Left lung (tissue), 4 donors: ENCODE measurements at regions not wholly inside any gene's neighbourhood (a gene's known extent, or its start where the extent isn't known, plus 50 kb on each side); places are given as distances from the start of the nearest gene placed in this dataset.
A peak's percentile ranks its signal among the peaks of the same experiment; 100 is the strongest.

Experiments
- ATAC-seq: fragments of 200-7000 bp; cut with Tn5 transposase; one replicate; pipeline ENCODE4 v1.9.1; 2020; ENCODE audit warnings: moderate library complexity
- DNase-seq, 4 donors: peaks; one replicate each; pipeline ENCODE4 v3.0.0-alpha.2; 2013 to 2020
- H3K27ac ChIP-seq, 2 donors: fragments of 200-600 bp; sonication (generic) in 1 of 2; one replicate each; pipeline versions ENCODE4 v1.5.0 to v1.8.0; 2020 to 2021
- H3K27me3 ChIP-seq, 2 donors: fragments of 200-600 bp; sonication (generic) in 1 of 2; one replicate each; pipeline versions ENCODE4 v1.5.0 to v1.8.0; 2020 to 2021
- H3K36me3 ChIP-seq, 2 donors: fragments of 200-600 bp; sonication (generic) in 1 of 2; one replicate each; pipeline versions ENCODE4 v1.5.0 to v1.8.0; 2020 to 2021
- H3K4me1 ChIP-seq, 2 donors: fragments of 200-600 bp; one replicate each; pipeline ENCODE4 v1.8.0; 2021
- H3K4me3 ChIP-seq, 2 donors: fragments of 200-600 bp; sonication (generic) in 1 of 2; one replicate each; pipeline versions ENCODE4 v1.5.0 to v1.8.0; 2020 to 2021; ENCODE audit warnings: mild to moderate bottlenecking in 1 of 2
- H3K9me3 ChIP-seq, 2 donors: fragments of 200-600 bp; sonication (generic) in 1 of 2; one replicate each; pipeline versions ENCODE4 v1.5.0 to v1.8.0; 2020 to 2021
- CTCF ChIP-seq, 2 donors: fragments of 200-600 bp; sonication (generic) in 1 of 2; IDR thresholded peaks; one replicate each; pipeline versions ENCODE4 v1.5.0 to v1.8.0; 2021; ENCODE audit warnings: antibody characterized with exemption in 2 of 2
- intact Hi-C, 2 donors: fragments of 100-400 bp; cut with DNase I; formaldehyde crosslinking; loops; one replicate each; pipeline versions ENCODE4 v1.11.2 to v1.14.2; 2022
- donor health status: DM: no; HTN: yes; CAD: no.
- donor health status: DM: no; HTN: no; CAD: no.

GRCh38 chr7:112619343-112619742, 138.6 kb downstream of the LSMEM1 start:
- ATAC-seq (no peak), DNase-seq (no peak)
- H3K36me3 ChIP-seq: no peaks in the 10 kb centered on the region
- H3K4me1 ChIP-seq: no peaks in the 10 kb centered on the region
- intact Hi-C loops: no loop called here
- no peak overlapping the region for H3K4me3 ChIP-seq
- H3K27ac ChIP-seq: no peak overlapping the region
- no peak for TF ChIP-seq CTCF (IDR thresholded peaks at IDR 0.05)
- H3K27me3 ChIP-seq: no peaks in the 10 kb centered on the region
- no peaks in the 10 kb centered on the region for H3K9me3 ChIP-seq

DNA sequence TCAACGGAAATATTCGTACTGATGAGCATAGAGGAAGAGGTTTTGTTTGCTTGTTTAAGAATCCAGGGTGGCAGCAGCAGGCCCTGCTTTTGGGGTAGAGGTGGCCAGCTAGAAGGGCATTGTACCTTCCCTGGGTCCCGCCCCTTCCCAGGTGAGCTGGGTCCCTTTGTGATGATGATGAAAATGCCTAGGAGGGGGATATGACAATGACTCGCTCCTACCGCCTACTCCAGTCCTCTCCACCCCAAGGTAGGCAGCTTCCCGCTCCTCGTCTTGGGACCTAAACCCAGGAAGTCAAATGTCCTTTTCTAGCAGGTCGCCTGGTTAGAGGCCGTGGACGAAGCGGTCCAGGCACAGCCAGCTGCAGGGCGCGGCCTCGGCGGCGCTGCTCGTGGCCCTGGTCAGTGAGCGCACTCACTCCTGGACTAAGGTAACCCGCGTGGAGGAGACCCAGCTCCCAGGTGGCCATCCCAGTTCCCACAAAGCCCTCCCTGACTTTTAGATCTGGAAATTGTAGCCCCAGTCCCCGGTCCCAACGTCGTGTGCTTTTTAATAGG, 141.4 kb downstream of the LSMEM1 start:
- no peak overlapping the region for H3K4me3 ChIP-seq
- DNase-seq (peak in 1 of 4 donors; percentile 52), ATAC-seq (no peak)
- intact Hi-C loops: no loop called here
- no peaks in the 10 kb centered on the region for H3K27me3 ChIP-seq
- H3K27ac ChIP-seq: no peak overlapping the region
- no peak for TF ChIP-seq CTCF (IDR thresholded peaks at IDR 0.05)
- peaks cover 0 to 4% of the 10 kb centered on the region in 2 donors for H3K9me3 ChIP-seq
- H3K36me3 ChIP-seq: no peaks in the 10 kb centered on the region
- H3K4me1 ChIP-seq: no peaks in the 10 kb centered on the region

DNA sequence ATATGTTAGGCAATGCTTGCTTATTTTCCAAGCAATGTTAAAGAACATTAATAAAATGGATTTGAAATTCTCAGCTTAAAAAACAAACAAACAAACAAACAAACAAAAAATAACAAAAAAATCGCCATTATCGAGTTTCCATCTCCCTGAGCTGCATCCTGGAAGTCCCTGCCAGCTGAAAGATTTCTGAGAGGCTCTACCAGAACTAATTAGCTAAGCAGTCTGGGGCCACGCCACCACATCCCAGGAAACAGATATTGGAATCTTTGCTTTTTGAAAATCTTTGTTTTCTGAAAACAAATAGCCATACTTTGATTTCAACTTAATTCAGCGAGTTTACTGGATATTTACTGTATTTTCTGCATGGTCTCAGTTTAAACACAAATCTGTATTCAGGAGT, 143.6 kb downstream of the LSMEM1 start:
- ATAC-seq: no peak
- intact Hi-C loops: no loop called here
- DNase-seq: no peak
- Histone ChIP-seq H3K9me3 (peaks cover 0 to 6% of the 10 kb centered on the region in 2 donors), H3K27me3 (no peaks in the 10 kb centered on the region), H3K4me3 (no peak overlapping the region), H3K4me1 (no peaks in the 10 kb centered on the region), H3K36me3 (no peaks in the 10 kb centered on the region), H3K27ac (no peak overlapping the region)
- no peak for TF ChIP-seq CTCF (IDR thresholded peaks at IDR 0.05)

DNA sequence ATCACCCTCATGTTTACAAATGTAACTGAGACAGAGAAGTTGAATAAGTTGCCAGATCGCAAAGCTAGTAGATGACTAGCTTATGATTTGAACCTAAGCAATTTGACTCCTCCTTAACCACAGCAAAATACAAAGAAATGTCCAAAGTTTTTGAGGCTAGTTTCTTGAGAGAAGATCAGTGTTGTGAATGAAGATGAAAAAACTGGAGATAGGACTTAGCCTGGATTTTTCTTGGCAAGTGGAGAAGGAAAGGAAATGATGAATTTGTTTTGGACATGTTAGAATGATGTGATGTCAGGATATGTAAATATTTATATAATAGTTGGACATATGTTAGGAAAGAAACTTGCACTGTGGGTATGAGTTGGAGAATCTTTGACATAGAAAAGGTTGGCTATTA, 149.8 kb downstream of the LSMEM1 start:
- Histone ChIP-seq H3K4me3 (no peak overlapping the region), H3K27me3 (no peaks in the 10 kb centered on the region), H3K27ac (no peak overlapping the region), H3K4me1 (no peaks in the 10 kb centered on the region), H3K9me3 (peaks cover 0 to 6% of the 10 kb centered on the region in 2 donors), H3K36me3 (no peaks in the 10 kb centered on the region)
- ATAC-seq (no peak), DNase-seq (peak in 2 of 4 donors; percentile 57)
- intact Hi-C loops: no loop called here
- TF ChIP-seq CTCF (IDR thresholded peaks at IDR 0.05): no peak

- Histone ChIP-seq H3K4me1 (no peaks in the 10 kb centered on the region), H3K4me3 (no peak overlapping the region), H3K36me3 (no peaks in the 10 kb centered on the region), H3K27ac (no peak overlapping the region), H3K9me3 (no peaks in the 10 kb centered on the region), H3K27me3 (no peaks in the 10 kb centered on the region)
- ATAC-seq (no peak), DNase-seq (no peak)
- TF ChIP-seq CTCF (IDR thresholded peaks at IDR 0.05): no peak
- intact Hi-C loops: no loop called here
Observed at GRCh38 chr7:112634107-112634506, 153.3 kb downstream of the LSMEM1 start.
